ENCODE measurements at regions not wholly inside any gene's neighbourhood (a gene's known extent, or its start where the extent isn't known, plus 50 kb on each side); places are given as distances from the start of the nearest gene placed in this dataset.

DNA sequence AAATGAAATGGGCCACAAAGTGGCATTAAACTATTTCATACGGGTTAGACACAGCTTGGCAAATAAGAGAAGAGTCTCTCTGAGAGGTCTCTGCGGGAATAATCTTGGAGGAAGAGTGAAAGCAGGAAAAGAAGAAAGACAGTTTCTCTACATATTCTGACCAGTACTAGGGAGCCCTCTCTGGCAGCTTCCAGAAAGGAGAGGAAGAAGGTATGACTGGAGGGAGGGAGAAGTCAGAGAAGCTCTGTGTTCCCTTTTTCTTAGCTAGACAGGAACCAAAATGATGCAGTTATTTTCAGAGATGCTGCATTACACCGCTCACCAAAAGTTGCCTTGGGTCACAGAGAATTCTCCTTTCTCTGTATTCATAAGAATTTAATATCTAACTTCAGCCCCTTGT is 382.1 kb downstream of the KCNA4 start:
- no peaks in the 10 kb centered on the region for H3K27me3 ChIP-seq (ENCODE audit: control insufficient read depth in 2 of 2, insufficient read depth in 2 of 2, low read length in 2 of 2)
- no TSS peak for BruUV-seq (replicated peaks)

DNA sequence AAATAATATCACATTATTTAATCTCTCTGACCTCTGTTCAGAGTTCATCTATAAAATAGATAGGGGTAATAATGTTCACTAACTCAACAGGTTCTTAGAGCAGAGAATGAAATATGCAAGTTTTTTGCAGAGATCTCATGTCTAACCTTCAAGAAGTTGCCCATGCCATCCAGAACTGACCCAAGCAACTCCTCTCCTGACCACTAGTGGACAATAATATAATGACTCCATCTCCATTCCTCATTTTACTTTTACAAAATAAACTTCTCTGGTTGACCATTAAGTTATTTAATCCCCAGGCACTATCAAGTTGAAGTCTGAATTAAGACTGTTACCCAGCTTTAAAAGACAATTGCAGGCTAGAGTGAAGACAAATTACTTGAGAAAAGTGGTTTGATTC is 382.6 kb downstream of the KCNA4 start:
- ChIA-PET CTCF (interaction anchor here (0.6 to 2.6 kb wide), 13 partner anchors 8 to 291 kb away, joined by 3 to 34 read pairs (median 4); no protein-coding TSS in a partner anchor), POLR2A (no interaction called here)
- H3K4me3 ChIP-seq (replicated peaks in 1 of 3; ENCODE audit: insufficient read depth in 1 of 3, low read depth in 1 of 3, low read length in 3 of 3), result no peak overlapping the region
- TF ChIP-seq FOS (IDR thresholded peaks at IDR 0.05; ENCODE audit: borderline replicate concordance, insufficient read depth, low read length), result no peak
- no peak for TF ChIP-seq POLR2A (IDR thresholded peaks at IDR 0.05; ENCODE audit: low read depth, low read length)
- TF ChIP-seq, protein P1, sequence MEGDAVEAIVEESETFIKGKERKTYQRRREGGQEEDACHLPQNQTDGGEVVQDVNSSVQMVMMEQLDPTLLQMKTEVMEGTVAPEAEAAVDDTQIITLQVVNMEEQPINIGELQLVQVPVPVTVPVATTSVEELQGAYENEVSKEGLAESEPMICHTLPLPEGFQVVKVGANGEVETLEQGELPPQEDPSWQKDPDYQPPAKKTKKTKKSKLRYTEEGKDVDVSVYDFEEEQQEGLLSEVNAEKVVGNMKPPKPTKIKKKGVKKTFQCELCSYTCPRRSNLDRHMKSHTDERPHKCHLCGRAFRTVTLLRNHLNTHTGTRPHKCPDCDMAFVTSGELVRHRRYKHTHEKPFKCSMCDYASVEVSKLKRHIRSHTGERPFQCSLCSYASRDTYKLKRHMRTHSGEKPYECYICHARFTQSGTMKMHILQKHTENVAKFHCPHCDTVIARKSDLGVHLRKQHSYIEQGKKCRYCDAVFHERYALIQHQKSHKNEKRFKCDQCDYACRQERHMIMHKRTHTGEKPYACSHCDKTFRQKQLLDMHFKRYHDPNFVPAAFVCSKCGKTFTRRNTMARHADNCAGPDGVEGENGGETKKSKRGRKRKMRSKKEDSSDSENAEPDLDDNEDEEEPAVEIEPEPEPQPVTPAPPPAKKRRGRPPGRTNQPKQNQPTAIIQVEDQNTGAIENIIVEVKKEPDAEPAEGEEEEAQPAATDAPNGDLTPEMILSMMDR (IDR thresholded peaks at IDR 0.05; ENCODE audit: extremely low read depth in 1 of 2, insufficient read depth in 1 of 2, low read depth in 1 of 2, low read length in 2 of 2), result no peak
- no peak for TF ChIP-seq MYC (IDR thresholded peaks at IDR 0.05; ENCODE audit: low read depth, low read length)
- TF ChIP-seq, protein P2, sequence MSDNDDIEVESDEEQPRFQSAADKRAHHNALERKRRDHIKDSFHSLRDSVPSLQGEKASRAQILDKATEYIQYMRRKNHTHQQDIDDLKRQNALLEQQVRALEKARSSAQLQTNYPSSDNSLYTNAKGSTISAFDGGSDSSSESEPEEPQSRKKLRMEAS (IDR thresholded peaks at IDR 0.05; ENCODE audit: insufficient read depth, insufficient read length), result no peak
- no peak for TF ChIP-seq POLR2AphosphoS5 (IDR thresholded peaks at IDR 0.05; ENCODE audit: insufficient read depth, low read depth, low read length)
- no peak for TF ChIP-seq EZH2 (IDR thresholded peaks at IDR 0.05; ENCODE audit: borderline replicate concordance, low read depth, low read length, severe bottlenecking)
- TF ChIP-seq GATA2 (IDR thresholded peaks at IDR 0.05; ENCODE audit: insufficient read depth, insufficient read length, low read depth, low read length), result no peak
- TF ChIP-seq JUN (IDR thresholded peaks at IDR 0.05; ENCODE audit: borderline replicate concordance, insufficient read depth, insufficient read length, low read depth), result no peak
- no peak overlapping the region for H3K27ac ChIP-seq (ENCODE audit: insufficient read depth, low read depth, low read length)
- DNase-seq (ENCODE audit: low read depth, low spot score), result peak; percentile 29
- BruUV-seq (replicated peaks), result no TSS peak
- H3K4me2 ChIP-seq (ENCODE audit: insufficient read depth, low read length), result no peak overlapping the region
- H3K27me3 ChIP-seq (ENCODE audit: control insufficient read depth in 2 of 2, insufficient read depth in 2 of 2, low read length in 2 of 2), result no peaks in the 10 kb centered on the region
- dilution Hi-C loops (cut with MboI; ENCODE audit: extremely low pct_ligation_motif_present, low sequenced_read_pairs) (no loop called here), intact Hi-C loops (cut with micrococcal nuclease) (loop anchor here (1.0 kb wide), 2 partner anchors 186 to 202 kb away; no protein-coding TSS in a partner anchor)
- H3K36me3 ChIP-seq (ENCODE audit: control insufficient read depth in 2 of 2, extremely low read depth in 1 of 2, insufficient read depth in 2 of 2, low read length in 2 of 2), result no peaks in the 10 kb centered on the region
- H3K9ac ChIP-seq (replicated peaks; ENCODE audit: extremely low read depth, insufficient read depth, low read length), result no peak overlapping the region
- no peaks in the 10 kb centered on the region for H3K9me1 ChIP-seq (replicated peaks; ENCODE audit: control insufficient read depth, extremely low read depth, insufficient read depth, low read length)
- no peaks in the 10 kb centered on the region for H3K4me1 ChIP-seq (ENCODE audit: control insufficient read depth, extremely low read depth, insufficient read depth, low read length)
- H3K79me2 ChIP-seq (ENCODE audit: control insufficient read depth, insufficient read depth, low read length), result no peaks in the 10 kb centered on the region
- no peaks in the 10 kb centered on the region for H3K9me3 ChIP-seq (replicated peaks; ENCODE audit: control insufficient read depth, insufficient read depth, low read length)
- no peaks in the 10 kb centered on the region for H4K20me1 ChIP-seq (replicated peaks; ENCODE audit: control insufficient read depth, extremely low read depth, insufficient read depth, low read length)
- FAIRE-seq, result no peak
- H2AFZ ChIP-seq (ENCODE audit: low read depth, low read length), result no peak overlapping the region

More for the DNA sequence above, 382.1 kb downstream of the KCNA4 start:
- DNase-seq (ENCODE audit: low read depth, low spot score), result no peak
- TF ChIP-seq MYC (IDR thresholded peaks at IDR 0.05; ENCODE audit: low read depth, low read length) (no peak), JUN (IDR thresholded peaks at IDR 0.05; ENCODE audit: borderline replicate concordance, insufficient read depth, insufficient read length, low read depth) (no peak), POLR2AphosphoS5 (IDR thresholded peaks at IDR 0.05; ENCODE audit: insufficient read depth, low read depth, low read length) (no peak)
- TF ChIP-seq, protein P2 (IDR thresholded peaks at IDR 0.05; ENCODE audit: insufficient read depth, insufficient read length), result no peak
- TF ChIP-seq, protein P1 (IDR thresholded peaks at IDR 0.05; ENCODE audit: extremely low read depth in 1 of 2, insufficient read depth in 1 of 2, low read depth in 1 of 2, low read length in 2 of 2), result no peak
- dilution Hi-C loops (cut with MboI; ENCODE audit: extremely low pct_ligation_motif_present, low sequenced_read_pairs), result no loop called here
- no peak overlapping the region for H3K9ac ChIP-seq (replicated peaks; ENCODE audit: extremely low read depth, insufficient read depth, low read length)
- ChIA-PET POLR2A (no interaction called here), CTCF (interaction anchor here (1.0 to 2.6 kb wide), 7 partner anchors 10 to 494 kb away, joined by 3 to 11 read pairs (median 4); no protein-coding TSS in a partner anchor)
- no peaks in the 10 kb centered on the region for H3K36me3 ChIP-seq (ENCODE audit: control insufficient read depth in 2 of 2, extremely low read depth in 1 of 2, insufficient read depth in 2 of 2, low read length in 2 of 2)
- H3K27ac ChIP-seq (ENCODE audit: insufficient read depth, low read depth, low read length), result no peak overlapping the region
- no peak overlapping the region for H3K4me2 ChIP-seq (ENCODE audit: insufficient read depth, low read length)
- H3K9me1 ChIP-seq (replicated peaks; ENCODE audit: control insufficient read depth, extremely low read depth, insufficient read depth, low read length), result no peaks in the 10 kb centered on the region
- no peak overlapping the region for H2AFZ ChIP-seq (ENCODE audit: low read depth, low read length)
- H3K79me2 ChIP-seq (ENCODE audit: control insufficient read depth, insufficient read depth, low read length), result no peaks in the 10 kb centered on the region
- intact Hi-C loops (cut with micrococcal nuclease), result loop anchor here (1.0 kb wide), 2 partner anchors 186 to 202 kb away; no protein-coding TSS in a partner anchor
- no peak for FAIRE-seq
- H3K9me3 ChIP-seq (replicated peaks; ENCODE audit: control insufficient read depth, insufficient read depth, low read length), result no peaks in the 10 kb centered on the region
- H4K20me1 ChIP-seq (replicated peaks; ENCODE audit: control insufficient read depth, extremely low read depth, insufficient read depth, low read length), result no peaks in the 10 kb centered on the region
- no peak overlapping the region for H3K4me3 ChIP-seq (replicated peaks in 1 of 3; ENCODE audit: insufficient read depth in 1 of 3, low read depth in 1 of 3, low read length in 3 of 3)
- H3K4me1 ChIP-seq (ENCODE audit: control insufficient read depth, extremely low read depth, insufficient read depth, low read length), result no peaks in the 10 kb centered on the region
